Activated CD8-positive, alpha-beta memory T cell treated with anti-CD3 and anti-CD28 coated beads for 36 hours (primary cell): ENCODE measurements at regions not wholly inside any gene's neighbourhood (a gene's known extent, or its start where the extent isn't known, plus 50 kb on each side); places are given as distances from the start of the nearest gene placed in this dataset.

Source experiments
- CTCF ChIA-PET: fragments of 350-600 bp; sonication (Branson Sonifier 250); formaldehyde crosslinking; loops from one replicate; lab custom pipeline; 2021; ENCODE audit warnings: antibody characterized with exemption; lab: Charles Lee
- POLR2A ChIA-PET: fragments of 350-600 bp; sonication (Branson Sonifier 250); formaldehyde crosslinking; loops from one replicate; lab custom pipeline; 2021; ENCODE audit warnings: antibody characterized with exemption; lab: Charles Lee

GRCh38 chr10:47133871-47134570, 166.0 kb upstream of the GDF10 start:
- ChIA-PET POLR2A (no interaction called here), CTCF (no interaction called here)

GRCh38 chr10:47136866-47137265, 163.1 kb upstream of the GDF10 start:
- ChIA-PET CTCF (no interaction called here), POLR2A (no interaction called here)

DNA sequence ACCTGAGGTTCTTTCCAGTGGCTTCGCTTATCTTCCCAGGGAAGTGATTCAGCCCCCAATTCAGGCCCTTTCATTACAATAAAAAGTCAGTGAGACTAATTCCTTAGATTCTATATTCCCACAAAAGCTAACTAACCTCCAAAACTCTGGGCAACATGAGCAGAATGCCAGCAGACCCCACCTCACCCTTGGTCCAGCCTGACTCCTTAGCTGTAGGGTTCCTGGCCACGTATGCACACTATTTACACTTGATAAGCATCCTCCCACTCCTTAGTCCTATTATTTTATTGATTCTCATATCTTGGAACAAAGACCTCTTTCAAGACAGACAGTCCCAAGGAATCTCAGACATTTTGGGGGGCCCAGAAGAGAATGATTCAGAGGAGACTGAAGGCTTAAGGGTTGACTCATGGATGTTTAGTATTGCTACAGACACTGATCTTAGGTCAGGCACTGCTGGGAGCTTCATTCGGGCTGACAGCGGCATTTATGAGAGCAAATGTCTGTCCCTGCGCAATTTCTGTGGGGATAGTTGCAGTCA, 162.6 kb upstream of the GDF10 start:
- ChIA-PET POLR2A (no interaction called here), CTCF (no interaction called here)

GRCh38 chr10:47139121-47139520, 160.9 kb upstream of the GDF10 start:
- ChIA-PET CTCF (no interaction called here), POLR2A (no interaction called here)

DNA sequence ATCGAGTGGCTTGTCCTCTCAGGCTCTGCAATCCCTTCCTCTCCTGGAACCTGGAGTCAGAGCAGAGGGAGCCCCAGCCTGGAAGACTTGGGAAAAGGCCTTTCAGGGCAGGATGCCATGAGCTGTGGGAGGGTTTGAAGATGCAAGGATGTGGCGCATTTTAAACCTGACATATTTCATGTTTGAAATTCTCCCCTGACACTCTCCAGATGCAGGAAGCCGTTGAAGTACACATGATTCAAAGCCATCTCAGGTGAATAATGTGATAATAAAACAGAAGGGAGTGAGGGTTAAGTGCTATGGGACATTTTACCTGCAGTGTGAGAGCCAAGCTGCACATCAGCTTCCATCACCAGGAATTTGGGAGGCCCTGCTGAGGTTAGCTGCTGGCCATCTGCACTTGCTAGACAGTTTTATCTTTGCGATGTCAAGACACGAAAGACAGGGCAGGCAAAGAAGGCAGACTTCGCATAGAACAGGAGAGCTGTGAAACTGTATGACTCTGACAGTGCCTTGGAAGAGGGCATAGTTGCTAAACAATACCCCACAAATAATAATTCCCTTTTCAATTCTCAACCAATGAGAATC, 159.1 kb upstream of the GDF10 start:
- ChIA-PET POLR2A (no interaction called here), CTCF (no interaction called here)

- ChIA-PET CTCF (no interaction called here), POLR2A (no interaction called here)
Observed at GRCh38 chr10:47141349-47141748, 158.6 kb upstream of the GDF10 start.

- POLR2A ChIA-PET: no interaction called here
- CTCF ChIA-PET: no interaction called here
Observed at GRCh38 chr10:47143072-47143471, 156.9 kb upstream of the GDF10 start.

- POLR2A ChIA-PET: no interaction called here
- CTCF ChIA-PET: no interaction called here
Observed at GRCh38 chr10:47143473-47143872, 156.5 kb upstream of the GDF10 start.

GRCh38 chr10:47144525-47144924, 155.5 kb upstream of the GDF10 start:
- ChIA-PET CTCF (no interaction called here), POLR2A (no interaction called here)

GRCh38 chr10:47145290-47145934, 154.6 kb upstream of the GDF10 start:
- ChIA-PET POLR2A (no interaction called here), CTCF (no interaction called here)

GRCh38 chr10:47146572-47146971, 153.4 kb upstream of the GDF10 start:
- CTCF ChIA-PET: no interaction called here
- POLR2A ChIA-PET: no interaction called here

GRCh38 chr10:47147186-47147585, 152.8 kb upstream of the GDF10 start:
- POLR2A ChIA-PET: no interaction called here
- CTCF ChIA-PET: no interaction called here

- ChIA-PET POLR2A (no interaction called here), CTCF (interaction anchor here (1.6 kb wide), 1 partner anchor 161 kb away, joined by 3 read pairs; no protein-coding TSS in a partner anchor)
Observed at GRCh38 chr10:47150581-47150980, 149.4 kb upstream of the GDF10 start.

- ChIA-PET POLR2A (no interaction called here), CTCF (interaction anchor here (1.6 kb wide), 1 partner anchor 160 kb away, joined by 3 read pairs; no protein-coding TSS in a partner anchor)
Observed at GRCh38 chr10:47151920-47152319, 148.1 kb upstream of the GDF10 start.

DNA sequence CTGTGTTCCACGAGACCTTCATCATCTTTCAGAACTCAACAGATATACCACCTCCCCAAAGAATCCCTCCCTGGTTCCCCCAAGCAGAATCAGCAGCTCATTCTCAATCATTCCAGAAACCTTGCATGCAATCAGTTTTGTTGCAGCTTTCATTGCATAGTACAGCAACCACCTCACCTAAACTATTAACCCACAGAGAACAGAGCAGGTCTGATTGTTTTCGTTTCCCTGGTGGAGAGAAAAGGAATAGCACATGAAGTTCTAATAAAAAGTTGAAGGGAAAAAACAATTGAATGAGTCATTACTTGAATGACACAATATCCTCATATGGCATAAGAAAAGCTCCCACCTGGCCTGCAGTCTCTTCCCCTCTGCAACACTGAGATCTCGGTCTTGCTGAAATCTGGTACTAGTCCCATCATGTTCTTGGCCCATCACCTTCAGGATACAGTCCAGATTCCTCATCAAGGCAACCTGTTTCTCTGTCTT, 147.1 kb upstream of the GDF10 start:
- CTCF ChIA-PET: no interaction called here
- POLR2A ChIA-PET: no interaction called here

- ChIA-PET POLR2A (no interaction called here), CTCF (no interaction called here)
Observed at GRCh38 chr10:47154762-47155161, 145.2 kb upstream of the GDF10 start.

- ChIA-PET CTCF (interaction anchor here (1.0 to 1.3 kb wide), 2 partner anchors 81 to 109 kb away, joined by 3 to 4 read pairs; no protein-coding TSS in a partner anchor), POLR2A (no interaction called here)
Observed at GRCh38 chr10:47156873-47157272, 143.1 kb upstream of the GDF10 start.

DNA sequence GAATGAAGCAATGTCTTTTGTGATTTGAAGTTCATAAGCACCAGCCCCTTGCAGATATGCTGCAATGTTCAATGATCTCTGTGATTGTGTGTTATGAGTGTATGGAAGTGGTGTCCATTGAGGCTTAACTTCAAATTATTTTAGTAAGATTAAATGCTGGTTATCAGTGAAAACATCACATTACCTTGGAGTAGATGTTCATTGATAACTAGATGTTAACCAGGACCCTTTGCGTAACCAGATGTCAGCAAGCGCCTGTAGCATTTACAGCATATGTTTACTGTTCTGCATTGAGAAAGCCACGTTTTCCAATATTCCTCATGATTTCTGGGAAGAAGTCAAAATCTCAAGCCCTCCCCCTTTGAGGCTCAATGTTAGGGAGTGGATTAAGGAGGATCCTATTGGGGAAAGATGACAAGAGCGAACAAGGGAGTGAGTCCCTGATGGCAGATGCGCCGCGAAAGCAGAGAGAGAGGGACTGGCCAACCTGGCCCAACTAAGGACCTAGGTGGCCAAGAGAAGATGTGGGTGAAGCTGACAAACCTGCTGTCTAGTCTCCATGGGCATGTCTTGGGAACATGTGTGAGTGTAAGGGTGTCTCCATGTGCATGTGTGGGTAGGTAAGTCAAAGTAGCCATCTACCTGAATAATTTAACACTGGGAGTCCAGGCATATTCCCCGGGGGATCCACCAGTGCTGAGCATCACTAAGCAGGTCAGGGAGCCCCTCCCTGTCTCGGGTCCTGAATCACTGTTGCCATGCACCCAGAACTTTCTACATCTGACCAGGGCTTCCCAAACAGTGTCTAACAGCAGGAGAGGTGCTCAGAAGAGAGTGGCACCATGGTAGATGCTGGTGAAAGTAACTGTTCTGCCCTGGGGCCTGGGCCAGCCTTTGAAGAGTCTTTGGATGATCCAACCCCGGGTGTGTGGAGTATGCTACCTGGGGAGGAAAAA, 141.6 kb upstream of the GDF10 start:
- ChIA-PET CTCF (no interaction called here), POLR2A (no interaction called here)
